ENCODE measurements at regions not wholly inside any gene's neighbourhood (a gene's known extent, or its start where the extent isn't known, plus 50 kb on each side); places are given as distances from the start of the nearest gene placed in this dataset.

DNA sequence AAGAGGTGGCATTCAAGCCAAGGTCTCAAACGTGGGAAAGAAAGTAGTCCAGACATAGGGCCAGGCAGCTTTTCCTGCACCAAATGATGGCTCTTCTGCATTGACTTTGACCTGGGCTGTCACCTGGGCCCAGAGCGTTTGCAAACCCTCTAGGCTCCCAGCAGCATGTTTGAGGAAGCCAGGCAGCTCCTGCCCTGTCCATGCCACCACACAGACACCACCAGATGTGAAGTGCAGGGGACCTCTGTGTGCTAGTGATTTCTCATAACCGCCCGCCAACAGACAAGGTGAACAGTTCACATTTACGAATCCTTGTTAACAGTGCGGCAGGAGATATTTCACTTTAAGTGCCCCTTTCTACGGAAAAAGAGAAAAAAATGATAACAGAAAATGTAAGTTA lies 49.8 kb upstream of the FAM222A start:
- TF ChIP-seq, protein P1, sequence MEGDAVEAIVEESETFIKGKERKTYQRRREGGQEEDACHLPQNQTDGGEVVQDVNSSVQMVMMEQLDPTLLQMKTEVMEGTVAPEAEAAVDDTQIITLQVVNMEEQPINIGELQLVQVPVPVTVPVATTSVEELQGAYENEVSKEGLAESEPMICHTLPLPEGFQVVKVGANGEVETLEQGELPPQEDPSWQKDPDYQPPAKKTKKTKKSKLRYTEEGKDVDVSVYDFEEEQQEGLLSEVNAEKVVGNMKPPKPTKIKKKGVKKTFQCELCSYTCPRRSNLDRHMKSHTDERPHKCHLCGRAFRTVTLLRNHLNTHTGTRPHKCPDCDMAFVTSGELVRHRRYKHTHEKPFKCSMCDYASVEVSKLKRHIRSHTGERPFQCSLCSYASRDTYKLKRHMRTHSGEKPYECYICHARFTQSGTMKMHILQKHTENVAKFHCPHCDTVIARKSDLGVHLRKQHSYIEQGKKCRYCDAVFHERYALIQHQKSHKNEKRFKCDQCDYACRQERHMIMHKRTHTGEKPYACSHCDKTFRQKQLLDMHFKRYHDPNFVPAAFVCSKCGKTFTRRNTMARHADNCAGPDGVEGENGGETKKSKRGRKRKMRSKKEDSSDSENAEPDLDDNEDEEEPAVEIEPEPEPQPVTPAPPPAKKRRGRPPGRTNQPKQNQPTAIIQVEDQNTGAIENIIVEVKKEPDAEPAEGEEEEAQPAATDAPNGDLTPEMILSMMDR (IDR thresholded peaks at IDR 0.05): no peak
- TF ChIP-seq POLR2A (IDR thresholded peaks at IDR 0.05) (no peak), POLR2AphosphoS5 (IDR thresholded peaks at IDR 0.05) (no peak)
